HCT116 (cell line): ENCODE measurements at regions not wholly inside any gene's neighbourhood (a gene's known extent, or its start where the extent isn't known, plus 50 kb on each side); places are given as distances from the start of the nearest gene placed in this dataset.
"Not testable (repeated sequence)": the region's sequence is repeated elsewhere in the genome, so short reads cannot be mapped to it uniquely, and the experiment has no call there.

Experiments
- ATAC-seq: fragments of 200-7000 bp; cut with Tn5 transposase; 2 replicates; pipeline ENCODE4 v1.9.1; 2020; ENCODE audit warnings: mild to moderate bottlenecking, moderate library complexity
- BruUV-seq: library from RNA; stranded (reverse); fragments of 400-500 nt; replicated peaks from 2 replicates; lab custom pipeline; 2021; lab: Mats Ljungman, UMichigan
- CTCF ChIA-PET: fragments of 300-600 bp; sonication (Branson Sonifier 250); formaldehyde crosslinking; loops from one replicate; lab custom pipeline; 2021; ENCODE audit warnings: antibody characterized with exemption; lab: Charles Lee
- POLR2A ChIA-PET: fragments of 300-600, 350-600 bp; sonication (Branson Sonifier 250); formaldehyde crosslinking; loops from one replicate; lab custom pipeline; 2021; ENCODE audit warnings: antibody characterized with exemption; lab: Charles Lee
- RAD21 ChIA-PET, 2 experiments: fragments of 300-600 bp; sonication (Branson Sonifier 250); formaldehyde crosslinking; loops; one replicate each; lab custom pipeline; 2023; ENCODE audit warnings: low total read pairs in 2 of 2; ENCODE audit not compliant: uncharacterized antibody in 2 of 2, unreplicated experiment in 2 of 2, low non-redundant PET in 1 of 2; lab: Charles Lee
- DNase-seq: peaks from one replicate; pipeline ENCODE4 v3.0.0-alpha.2; 2010; ENCODE audit warnings: low read depth, low spot score
- H2AFZ ChIP-seq: fragments of 200-600 bp; shearing (Covaris generic), sonication (generic); 2 replicates; pipeline ENCODE4 v1.6.1; 2017; ENCODE audit warnings: low read depth, mixed run types, mixed read lengths, antibody characterized with exemption, low read length; ENCODE audit not compliant: poor library complexity, severe bottlenecking
- H3K27ac ChIP-seq: 2 replicates; pipeline ENCODE4 v1.5.1; 2012; ENCODE audit warnings: low read depth, low read length
- H3K27me3 ChIP-seq: fragments of 200-600 bp; sonication (generic); 2 replicates; pipeline ENCODE4 v1.6.1; 2016; ENCODE audit warnings: mixed run types, low read length, mixed read lengths; ENCODE audit not compliant: insufficient read depth
- H3K36me3 ChIP-seq, 2 experiments: fragments of 200-500 bp in 1 of 2; fragments of 200-600 bp in 1 of 2; sonication (Bioruptor generic) in 1 of 2; sonication (generic) in 1 of 2; 2 replicates each; pipeline versions ENCODE4 v1.5.1 to v1.6.1; 2014 to 2016; ENCODE audit warnings: low read length in 2 of 2, inconsistent platforms in 1 of 2, mixed read lengths in 1 of 2, mixed run types in 1 of 2; ENCODE audit not compliant: insufficient read depth in 2 of 2, control insufficient read depth in 1 of 2
- H3K4me1 ChIP-seq, 2 experiments: fragments of 200-600 bp in 1 of 2; sonication (generic) in 1 of 2; 2 replicates each; pipeline versions ENCODE4 v1.5.1 to v1.6.1; 2012 to 2017; ENCODE audit warnings: low read length in 2 of 2, inconsistent platforms in 1 of 2, mild to moderate bottlenecking in 1 of 2, mixed read lengths in 1 of 2, mixed run types in 1 of 2, moderate library complexity in 1 of 2; ENCODE audit not compliant: insufficient read depth in 2 of 2, control insufficient read depth in 1 of 2
- H3K4me2 ChIP-seq: fragments of 200-600 bp; sonication (generic); 2 replicates; pipeline ENCODE4 v1.6.1; 2017; ENCODE audit warnings: mixed run types, low read length, mixed read lengths
- H3K4me3 ChIP-seq, 2 experiments: fragments of 200-600 bp in 1 of 2; sonication (generic) in 1 of 2; replicated peaks in 1 of 2; 2 replicates each; pipeline ENCODE4 v1.5.1; 2011 to 2016; ENCODE audit warnings: low read length in 2 of 2, control low read depth in 1 of 2, low read depth in 1 of 2, mild to moderate bottlenecking in 1 of 2, mixed read lengths in 1 of 2, mixed run types in 1 of 2
- H3K79me2 ChIP-seq: fragments of 200-600 bp; sonication (generic); 2 replicates; pipeline ENCODE4 v1.6.1; 2017; ENCODE audit warnings: mild to moderate bottlenecking, mixed run types, low read length, moderate library complexity, mixed read lengths; ENCODE audit not compliant: insufficient read depth
- H3K9ac ChIP-seq: fragments of 200-600 bp; sonication (generic); 2 replicates; pipeline ENCODE4 v1.6.1; 2016; ENCODE audit warnings: low read length, mixed read lengths
- H3K9me2 ChIP-seq: fragments of 200-600 bp; sonication (generic), shearing (Covaris generic); 2 replicates; pipeline ENCODE4 v1.6.1; 2017; ENCODE audit warnings: mixed run types, mild to moderate bottlenecking, moderate library complexity; ENCODE audit not compliant: insufficient read depth
- H3K9me3 ChIP-seq, 2 experiments: fragments of 200-500 bp in 1 of 2; fragments of 200-600 bp in 1 of 2; sonication (Bioruptor generic) in 1 of 2; sonication (generic) in 1 of 2; 2 replicates each; pipeline ENCODE4 v1.6.1; 2014 to 2017; ENCODE audit warnings: low read length in 2 of 2, mixed read lengths in 2 of 2, inconsistent platforms in 1 of 2, low read depth in 1 of 2, mild to moderate bottlenecking in 1 of 2, mixed run types in 1 of 2, moderate library complexity in 1 of 2; ENCODE audit not compliant: control insufficient read depth in 1 of 2, insufficient read depth in 1 of 2
- H4K20me1 ChIP-seq: fragments of 200-600 bp; sonication (generic), shearing (Covaris generic); 2 replicates; pipeline ENCODE4 v1.6.1; 2017; ENCODE audit warnings: mixed run types, mild to moderate bottlenecking, moderate library complexity; ENCODE audit not compliant: insufficient read depth
- intact Hi-C: fragments of 100-400 bp; cut with micrococcal nuclease; formaldehyde crosslinking; loops from 2 replicates; pipeline ENCODE4 v1.10.0; 2022

- CTCF ChIA-PET, H3K4me1 ChIP-seq, H4K20me1 ChIP-seq, H3K79me2 ChIP-seq, POLR2A ChIA-PET, H3K27me3 ChIP-seq, BruUV-seq, DNase-seq, RAD21 ChIA-PET, H3K4me2 ChIP-seq, H3K9me3 ChIP-seq, H3K4me3 ChIP-seq, intact Hi-C loops, H3K27ac ChIP-seq, H3K9me2 ChIP-seq, H2AFZ ChIP-seq, H3K36me3 ChIP-seq, H3K9ac ChIP-seq, ATAC-seq: not testable (repeated sequence)
Observed at GRCh38 chr13:18277372-18277771, 904.3 kb downstream of the TUBA3C start.

- H3K9me2 ChIP-seq, intact Hi-C loops, BruUV-seq, CTCF ChIA-PET, H4K20me1 ChIP-seq, ATAC-seq, H3K9me3 ChIP-seq, H3K4me3 ChIP-seq, POLR2A ChIA-PET, H3K4me2 ChIP-seq, RAD21 ChIA-PET, H2AFZ ChIP-seq, DNase-seq, H3K36me3 ChIP-seq, H3K27me3 ChIP-seq, H3K9ac ChIP-seq, H3K4me1 ChIP-seq, H3K27ac ChIP-seq, H3K79me2 ChIP-seq: not testable (repeated sequence)
Observed at GRCh38 chr13:18276280-18276679, 905.3 kb downstream of the TUBA3C start.

- H3K9me2 ChIP-seq, CTCF ChIA-PET, H3K36me3 ChIP-seq, RAD21 ChIA-PET, DNase-seq, H3K27me3 ChIP-seq, POLR2A ChIA-PET, BruUV-seq, H2AFZ ChIP-seq, ATAC-seq, H3K9me3 ChIP-seq, H3K4me3 ChIP-seq, H3K4me1 ChIP-seq, H3K4me2 ChIP-seq, H3K9ac ChIP-seq, H3K27ac ChIP-seq, H4K20me1 ChIP-seq, H3K79me2 ChIP-seq, intact Hi-C loops: not testable (repeated sequence)
Observed at GRCh38 chr13:18273785-18274514, 907.7 kb downstream of the TUBA3C start.

- ATAC-seq, POLR2A ChIA-PET: not testable (repeated sequence)
Observed at GRCh38 chr13:18258801-18259419, 922.7 kb downstream of the TUBA3C start.

More at GRCh38 chr13:18258801-18259419, 922.7 kb downstream of the TUBA3C start:
- H4K20me1 ChIP-seq, RAD21 ChIA-PET, intact Hi-C loops, H3K27me3 ChIP-seq, BruUV-seq, H3K9me3 ChIP-seq, DNase-seq, CTCF ChIA-PET, H3K27ac ChIP-seq, H3K36me3 ChIP-seq, H3K9ac ChIP-seq, H2AFZ ChIP-seq, H3K9me2 ChIP-seq, H3K4me2 ChIP-seq, H3K4me3 ChIP-seq, H3K4me1 ChIP-seq, H3K79me2 ChIP-seq: not testable (repeated sequence)
